Glomerular endothelial cell (primary cell): ENCODE measurements at regions not wholly inside any gene's neighbourhood (a gene's known extent, or its start where the extent isn't known, plus 50 kb on each side); places are given as distances from the start of the nearest gene placed in this dataset.

ENCODE experiments used
- DNase-seq: peaks from one replicate; pipeline ENCODE4 v3.0.0-alpha.2; 2011; ENCODE audit warnings: low read depth, low spot score; ENCODE audit errors: extremely low read depth

DNA sequence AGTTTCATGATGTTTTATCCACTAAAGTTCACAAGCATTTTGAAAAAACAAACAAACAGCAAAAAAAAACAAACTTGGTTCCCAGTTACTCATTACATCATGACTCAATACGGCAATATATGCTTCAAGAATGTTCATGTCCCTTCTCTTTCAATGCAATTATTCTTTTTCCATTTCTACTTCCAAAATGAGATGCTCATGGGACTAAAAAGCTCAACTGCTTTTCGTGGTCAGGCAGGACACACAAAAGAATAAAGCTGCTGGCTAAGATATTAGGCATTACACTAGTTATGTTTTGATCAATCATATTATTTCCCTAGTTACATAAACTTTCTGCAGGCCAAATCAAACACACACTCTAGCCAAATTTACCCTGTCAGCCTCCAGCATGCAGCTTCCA, 301.3 kb downstream of the EPHA4 start:
- DNase-seq, result no peak

- no peak for DNase-seq
These were observed 299.4 kb downstream of the EPHA4 start for GRCh38 chr2:221272729-221273128.

DNA sequence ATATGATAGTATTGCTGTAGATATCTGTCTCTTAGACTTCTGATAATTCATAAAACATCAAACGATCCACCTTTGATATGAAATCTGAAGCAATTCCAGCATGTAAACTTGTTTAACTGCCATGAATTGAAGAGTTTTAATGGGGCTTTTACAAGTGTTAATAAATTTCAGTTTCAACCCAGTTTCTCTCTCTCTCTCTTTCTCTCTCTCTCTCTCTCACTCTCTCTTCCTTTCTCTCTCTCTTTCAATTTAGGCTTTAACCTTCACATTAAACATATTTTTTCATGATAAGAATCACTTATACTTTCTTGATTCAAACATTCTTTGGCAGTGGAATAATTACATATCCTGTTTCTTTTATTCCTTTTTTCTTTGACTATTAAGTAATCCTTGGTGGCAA, 296.1 kb downstream of the EPHA4 start:
- no peak for DNase-seq

DNA sequence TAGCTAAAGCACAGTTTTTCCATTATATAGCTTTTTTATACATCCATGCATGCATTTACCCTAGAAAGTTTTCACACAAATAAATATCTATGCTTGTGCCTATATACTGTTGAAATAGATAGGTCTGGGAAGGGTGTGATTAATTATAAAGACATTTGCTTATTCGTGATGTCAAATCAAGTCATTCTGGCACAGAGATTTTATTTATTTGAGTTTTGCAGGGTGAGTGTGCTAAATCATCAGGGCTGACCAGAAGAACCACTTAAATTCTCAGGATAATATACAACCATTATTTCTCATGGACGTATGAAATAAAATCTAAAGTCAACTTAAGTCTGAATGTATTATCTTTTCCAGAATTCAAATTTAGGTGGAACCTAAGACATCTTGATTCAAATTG, 295.5 kb downstream of the EPHA4 start:
- DNase-seq, result no peak

DNA sequence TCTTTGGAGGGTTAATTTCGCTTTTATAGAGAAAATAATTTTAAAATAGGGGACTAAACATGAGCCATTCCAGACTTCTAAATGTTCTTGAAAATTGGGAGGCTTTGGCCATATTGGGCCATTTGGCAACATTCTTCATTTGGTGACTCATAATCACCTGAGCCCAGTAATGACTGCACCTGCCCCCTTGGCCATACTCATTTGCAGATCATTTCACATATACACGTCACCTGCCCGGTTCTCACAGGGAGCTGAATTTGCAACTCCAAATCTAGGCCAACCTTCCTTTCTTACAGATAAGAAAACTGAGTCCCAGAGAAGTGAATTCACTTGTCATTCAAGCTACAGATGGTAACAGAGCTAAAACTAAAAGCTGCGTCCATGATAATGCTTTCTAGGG, 289.7 kb downstream of the EPHA4 start:
- no peak for DNase-seq

DNA sequence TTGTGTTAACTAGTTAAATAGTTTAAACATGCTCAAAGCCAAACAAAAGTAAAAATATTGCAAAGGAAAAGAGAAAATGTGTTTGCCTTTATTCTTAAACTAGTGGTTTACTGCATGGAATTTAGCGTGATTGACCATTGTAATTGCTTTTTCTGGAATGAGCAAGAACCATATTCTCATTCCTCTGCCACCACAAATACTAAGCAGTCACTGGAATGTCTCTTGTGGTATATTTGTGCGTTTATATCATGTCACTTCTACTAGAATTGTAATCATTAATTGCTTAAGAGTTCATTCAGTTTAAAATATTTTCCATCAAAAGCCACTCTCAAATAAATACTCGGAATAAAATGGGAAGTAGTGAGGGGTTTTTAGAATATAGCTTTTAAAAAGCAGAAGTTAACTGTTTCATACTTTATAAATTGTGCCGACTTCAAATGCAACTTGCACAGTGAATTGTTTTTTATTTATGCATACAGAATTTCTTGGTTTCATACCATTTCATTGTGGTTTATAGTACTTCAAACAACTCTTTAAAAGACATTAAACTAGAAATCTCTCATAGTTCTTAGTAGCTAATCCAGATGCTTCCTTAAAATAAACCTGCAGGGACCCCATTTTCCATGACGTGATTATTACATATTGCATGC, 288.1 kb downstream of the EPHA4 start:
- DNase-seq, result no peak

DNA sequence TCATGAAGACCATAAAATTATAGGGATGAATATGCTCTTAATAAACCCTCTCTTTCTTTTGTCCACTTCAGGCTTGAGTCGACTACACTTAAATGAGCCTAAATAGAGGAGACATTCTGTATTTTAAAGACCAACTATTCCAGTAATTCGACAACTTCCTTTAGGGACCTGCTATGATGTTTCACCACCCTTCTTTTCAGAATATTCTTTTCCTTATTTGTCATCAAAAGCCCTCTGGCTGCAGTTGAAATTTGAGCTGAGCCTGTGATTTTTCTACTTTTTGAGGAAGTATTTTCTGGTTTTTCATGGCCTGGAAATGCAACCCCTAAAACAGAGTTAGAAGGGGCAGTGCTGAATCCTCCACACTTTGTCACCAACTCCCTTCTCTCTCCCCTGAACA, 287.0 kb downstream of the EPHA4 start:
- no peak for DNase-seq

GRCh38 chr2:221286406-221286805, 285.7 kb downstream of the EPHA4 start:
- DNase-seq, result no peak

DNA sequence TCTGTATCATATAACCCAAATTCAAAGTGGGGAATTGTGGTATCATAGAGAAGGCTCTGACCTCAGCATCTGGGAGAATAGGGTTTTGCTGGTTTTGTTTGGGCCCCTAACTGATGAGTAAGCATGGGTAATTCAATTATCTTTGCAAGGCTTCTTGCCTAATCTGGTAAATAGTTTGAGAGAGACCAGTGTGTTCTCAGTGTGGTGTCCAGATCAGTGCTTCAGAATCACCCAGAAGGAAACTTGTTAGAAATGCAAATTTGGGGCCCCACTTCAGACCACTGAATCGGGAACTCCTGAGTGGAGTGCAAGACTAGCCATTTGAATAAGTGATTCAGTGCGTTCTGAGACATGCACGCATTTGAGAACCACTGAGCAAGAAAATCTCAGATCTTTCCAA, 282.7 kb downstream of the EPHA4 start:
- no peak for DNase-seq

GRCh38 chr2:221289846-221290245, 282.3 kb downstream of the EPHA4 start:
- DNase-seq, result no peak

GRCh38 chr2:221293949-221294742, 278.0 kb downstream of the EPHA4 start:
- DNase-seq, result no peak

GRCh38 chr2:221304916-221305315, 267.2 kb downstream of the EPHA4 start:
- no peak for DNase-seq

- DNase-seq, result no peak
These were observed 263.5 kb downstream of the EPHA4 start for GRCh38 chr2:221308507-221309066.

DNA sequence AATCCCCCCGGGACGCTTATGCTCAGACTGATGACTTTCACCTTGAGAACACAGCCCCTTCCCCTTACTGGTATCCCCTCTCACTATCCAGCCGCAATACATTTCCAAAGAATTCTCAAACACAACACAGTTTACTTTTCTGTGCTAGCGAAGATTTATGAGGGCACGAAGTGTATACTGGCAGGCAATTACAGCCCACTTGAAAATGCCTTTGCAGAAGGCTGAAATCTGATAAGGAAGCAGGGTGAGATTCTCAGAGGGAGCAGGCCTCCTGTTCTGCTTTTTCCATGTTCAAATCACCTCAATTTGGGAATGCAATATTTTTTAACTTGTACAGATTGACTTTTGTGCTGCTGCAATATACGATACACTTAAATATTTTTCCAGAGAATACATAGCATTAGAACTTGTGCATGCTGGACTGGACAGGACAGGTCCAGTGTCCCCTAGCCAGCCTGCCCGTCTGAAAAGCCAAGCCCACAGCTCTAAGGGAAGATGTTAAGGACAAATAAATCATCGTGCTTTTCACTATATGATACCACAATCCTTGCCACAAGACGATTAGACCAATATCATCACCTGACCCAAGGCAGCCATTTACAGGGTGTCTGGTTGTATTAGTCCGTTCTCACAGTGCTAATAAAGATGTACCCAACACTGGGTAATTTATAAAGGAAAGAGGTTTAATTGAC, 262.1 kb downstream of the EPHA4 start:
- DNase-seq, result no peak

DNA sequence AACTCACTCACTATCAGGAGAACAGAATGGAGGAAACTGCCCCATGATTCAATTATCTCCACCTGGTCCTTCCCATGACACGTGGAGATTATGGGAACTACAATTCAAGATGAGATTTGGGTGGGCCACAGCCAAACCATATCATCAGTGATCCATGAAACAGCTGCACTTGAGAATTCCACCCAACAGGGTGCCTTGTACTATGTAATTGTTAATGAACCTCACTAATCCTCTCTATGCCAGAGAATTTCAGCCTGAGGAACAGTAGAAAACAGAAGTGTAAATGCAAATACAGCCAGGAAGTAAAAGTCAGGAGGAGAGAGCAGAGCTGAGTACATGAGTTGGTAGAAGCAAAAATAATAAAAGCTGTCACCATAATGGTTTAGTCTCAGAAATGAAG, 261.4 kb downstream of the EPHA4 start:
- DNase-seq, result no peak

- DNase-seq, result no peak
These were observed 259.5 kb downstream of the EPHA4 start for GRCh38 chr2:221312634-221313033.

DNA sequence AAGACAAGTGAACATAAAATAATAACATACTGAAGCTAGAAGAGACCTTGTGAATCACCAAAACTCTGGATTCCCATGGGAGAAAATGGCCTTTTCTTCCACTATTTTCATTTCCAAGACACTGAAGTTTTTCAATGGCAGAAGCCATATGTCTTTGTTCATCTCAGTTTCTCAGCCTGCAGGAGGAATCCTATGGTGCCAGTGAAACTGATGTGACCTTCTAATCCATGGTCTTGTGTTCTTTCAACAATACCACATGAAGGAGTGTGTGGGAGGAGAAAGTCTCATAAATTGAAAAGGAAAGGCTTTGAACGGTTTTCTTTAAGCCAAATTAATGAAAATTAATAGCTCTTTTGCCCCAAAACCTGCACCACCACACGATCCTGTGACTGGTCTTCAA, 257.3 kb downstream of the EPHA4 start:
- no peak for DNase-seq

- DNase-seq, result no peak
These were observed 253.6 kb downstream of the EPHA4 start for GRCh38 chr2:221318376-221319130.

DNA sequence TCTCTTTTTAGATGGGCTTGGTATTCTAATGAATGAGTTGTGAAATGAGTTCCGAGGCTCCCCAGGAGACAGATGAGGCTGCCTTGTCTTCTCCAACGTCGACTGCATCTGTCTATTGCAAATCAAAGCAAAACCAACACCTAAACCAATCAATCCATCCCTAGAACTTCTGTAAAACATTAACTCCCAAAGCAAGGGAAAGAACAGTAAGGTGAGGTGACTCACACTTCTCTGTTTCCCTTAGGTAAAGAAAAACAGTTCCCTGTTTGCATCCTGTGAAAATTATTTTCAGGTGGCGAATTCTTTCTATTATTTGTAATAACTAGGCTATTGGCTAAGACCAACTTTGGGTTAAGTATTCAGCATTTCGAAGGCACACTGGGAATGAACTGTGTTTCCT, 249.4 kb downstream of the EPHA4 start:
- DNase-seq, result no peak

DNA sequence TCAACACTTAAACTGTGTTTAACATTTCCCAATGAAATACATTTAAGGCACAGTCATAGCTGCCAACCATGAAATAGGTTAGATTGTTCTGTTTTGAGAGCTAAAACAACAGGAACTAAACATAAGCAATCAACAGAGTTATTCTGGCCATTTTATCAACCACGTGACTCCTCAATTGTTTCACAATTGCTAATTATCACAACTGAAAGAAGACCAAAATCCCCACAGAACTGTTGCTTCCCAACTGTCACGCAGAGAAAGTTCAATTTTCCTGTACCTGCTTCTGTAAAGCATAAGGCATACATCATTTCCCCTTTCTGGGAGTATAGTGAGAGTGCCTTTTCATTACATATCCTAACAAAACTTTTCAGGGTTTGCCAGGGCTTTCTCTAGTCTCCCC, 248.6 kb downstream of the EPHA4 start:
- no peak for DNase-seq

GRCh38 chr2:221330436-221330835, 241.7 kb downstream of the EPHA4 start:
- no peak for DNase-seq
